ENCODE measurements at regions not wholly inside any gene's neighbourhood (a gene's known extent, or its start where the extent isn't known, plus 50 kb on each side); places are given as distances from the start of the nearest gene placed in this dataset.

DNA sequence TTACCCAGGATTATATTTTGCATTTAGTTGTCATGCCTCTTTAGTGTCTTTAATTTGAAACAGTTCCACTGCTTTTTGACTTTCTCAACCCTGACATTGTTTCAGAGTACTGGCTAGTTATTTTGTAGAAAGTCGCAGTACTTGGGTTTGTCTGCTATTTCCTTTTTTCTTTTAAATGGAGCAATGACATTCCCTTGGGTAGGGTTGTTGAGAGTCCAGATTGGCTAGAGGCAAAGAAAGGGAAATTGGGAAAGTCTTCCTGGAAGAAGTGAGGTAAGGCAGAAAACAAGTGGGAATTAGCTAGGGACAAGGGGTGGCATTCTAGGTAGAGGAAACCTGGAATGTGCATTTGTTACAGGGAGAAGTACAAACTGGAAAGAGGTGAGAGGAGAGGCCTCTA is 245.9 kb downstream of the EMP1 start:
- Histone ChIP-seq H3K79me2 (ENCODE audit: insufficient read depth, low read length) (no peaks in the 10 kb centered on the region), H3K27ac (ENCODE audit: low read depth, low read length, poor library complexity, severe bottlenecking) (no peak overlapping the region), H3K4me3 (ENCODE audit: low read depth, low read length, poor library complexity, severe bottlenecking) (no peak overlapping the region), H3K36me3 (ENCODE audit: insufficient read depth, low read length) (no peaks in the 10 kb centered on the region), H3K9ac (ENCODE audit: low read length) (no peak overlapping the region), H3K9me2 (ENCODE audit: low read depth, low read length) (no peaks in the 10 kb centered on the region), H3K4me2 (ENCODE audit: low read length) (no peak overlapping the region), H3K9me3 (ENCODE audit: low read length) (no peaks in the 10 kb centered on the region), H4K20me1 (ENCODE audit: insufficient read depth, low read length) (no peaks in the 10 kb centered on the region), H3F3A (ENCODE audit: insufficient read depth, low read length) (no peaks in the 10 kb centered on the region), H2AFZ (ENCODE audit: low read length) (no peak overlapping the region), H3K4me1 (ENCODE audit: insufficient read depth, low read length, severe bottlenecking) (no peaks in the 10 kb centered on the region), H3K27me3 (ENCODE audit: insufficient read depth, low read length) (no peaks in the 10 kb centered on the region)
- no peak for TF ChIP-seq EZH2 (IDR thresholded peaks at IDR 0.05; ENCODE audit: borderline replicate concordance, low read length)
- TF ChIP-seq, protein P1, sequence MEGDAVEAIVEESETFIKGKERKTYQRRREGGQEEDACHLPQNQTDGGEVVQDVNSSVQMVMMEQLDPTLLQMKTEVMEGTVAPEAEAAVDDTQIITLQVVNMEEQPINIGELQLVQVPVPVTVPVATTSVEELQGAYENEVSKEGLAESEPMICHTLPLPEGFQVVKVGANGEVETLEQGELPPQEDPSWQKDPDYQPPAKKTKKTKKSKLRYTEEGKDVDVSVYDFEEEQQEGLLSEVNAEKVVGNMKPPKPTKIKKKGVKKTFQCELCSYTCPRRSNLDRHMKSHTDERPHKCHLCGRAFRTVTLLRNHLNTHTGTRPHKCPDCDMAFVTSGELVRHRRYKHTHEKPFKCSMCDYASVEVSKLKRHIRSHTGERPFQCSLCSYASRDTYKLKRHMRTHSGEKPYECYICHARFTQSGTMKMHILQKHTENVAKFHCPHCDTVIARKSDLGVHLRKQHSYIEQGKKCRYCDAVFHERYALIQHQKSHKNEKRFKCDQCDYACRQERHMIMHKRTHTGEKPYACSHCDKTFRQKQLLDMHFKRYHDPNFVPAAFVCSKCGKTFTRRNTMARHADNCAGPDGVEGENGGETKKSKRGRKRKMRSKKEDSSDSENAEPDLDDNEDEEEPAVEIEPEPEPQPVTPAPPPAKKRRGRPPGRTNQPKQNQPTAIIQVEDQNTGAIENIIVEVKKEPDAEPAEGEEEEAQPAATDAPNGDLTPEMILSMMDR (IDR thresholded peaks at IDR 0.05; ENCODE audit: low read length): no peak

DNA sequence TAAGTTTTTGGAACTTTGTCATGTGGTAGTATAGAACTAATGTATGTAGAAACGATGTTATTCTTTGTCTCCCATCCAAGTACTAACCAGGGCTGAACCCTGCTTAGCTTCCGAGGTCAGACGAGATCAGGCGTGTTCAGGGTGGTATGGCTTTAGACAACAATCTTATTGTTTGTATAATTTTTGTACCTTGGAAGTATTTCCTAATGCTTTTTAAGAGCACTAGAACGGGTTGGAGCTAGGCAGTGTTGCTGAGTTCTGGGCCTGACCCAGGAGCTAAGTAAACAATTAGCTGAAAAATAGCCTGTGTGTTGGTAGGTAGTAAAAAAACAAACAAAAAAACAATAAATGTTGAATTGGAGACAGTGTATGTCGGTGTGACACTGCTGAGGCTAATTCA is 244.3 kb downstream of the EMP1 start:
- no peaks in the 10 kb centered on the region for H3F3A ChIP-seq (ENCODE audit: insufficient read depth, low read length)
- no peaks in the 10 kb centered on the region for H3K9me2 ChIP-seq (ENCODE audit: low read depth, low read length)
- H2AFZ ChIP-seq (ENCODE audit: low read length): no peak overlapping the region
- no peaks in the 10 kb centered on the region for H3K9me3 ChIP-seq (ENCODE audit: low read length)
- no peak overlapping the region for H3K27ac ChIP-seq (ENCODE audit: low read depth, low read length, poor library complexity, severe bottlenecking)
- H3K79me2 ChIP-seq (ENCODE audit: insufficient read depth, low read length): no peaks in the 10 kb centered on the region
- no peak for TF ChIP-seq EZH2 (IDR thresholded peaks at IDR 0.05; ENCODE audit: borderline replicate concordance, low read length)
- TF ChIP-seq, protein P1 (IDR thresholded peaks at IDR 0.05; ENCODE audit: low read length): no peak
- no peaks in the 10 kb centered on the region for H3K36me3 ChIP-seq (ENCODE audit: insufficient read depth, low read length)
- no peaks in the 10 kb centered on the region for H4K20me1 ChIP-seq (ENCODE audit: insufficient read depth, low read length)
- H3K4me1 ChIP-seq (ENCODE audit: insufficient read depth, low read length, severe bottlenecking): no peaks in the 10 kb centered on the region
- H3K4me3 ChIP-seq (ENCODE audit: low read depth, low read length, poor library complexity, severe bottlenecking): no peak overlapping the region
- H3K9ac ChIP-seq (ENCODE audit: low read length): no peak overlapping the region
- H3K4me2 ChIP-seq (ENCODE audit: low read length): no peak overlapping the region
- H3K27me3 ChIP-seq (ENCODE audit: insufficient read depth, low read length): no peaks in the 10 kb centered on the region

DNA sequence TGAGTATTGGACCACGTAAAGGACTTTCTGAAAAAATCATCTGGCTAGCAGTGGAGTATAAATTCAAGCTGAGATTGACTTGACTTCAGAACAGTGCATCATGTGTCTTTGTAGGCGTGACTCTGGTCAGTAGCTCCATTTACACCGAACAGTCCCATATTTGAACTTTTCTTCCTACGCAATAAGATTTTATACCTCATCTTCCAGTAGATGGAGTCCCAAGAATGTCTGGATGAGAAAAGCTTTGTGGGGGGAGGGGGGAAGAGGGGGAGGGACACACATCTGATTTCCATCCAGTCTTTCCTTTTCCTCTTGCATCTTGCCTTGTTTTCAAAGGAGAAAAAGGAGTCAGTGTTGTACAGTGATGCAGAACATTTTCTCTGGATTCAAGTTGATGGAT is 241.0 kb downstream of the EMP1 start:
- no peaks in the 10 kb centered on the region for H3K36me3 ChIP-seq (ENCODE audit: insufficient read depth, low read length)
- H3K27me3 ChIP-seq (ENCODE audit: insufficient read depth, low read length): no peaks in the 10 kb centered on the region
- H3K79me2 ChIP-seq (ENCODE audit: insufficient read depth, low read length): no peaks in the 10 kb centered on the region
- no peaks in the 10 kb centered on the region for H3K4me1 ChIP-seq (ENCODE audit: insufficient read depth, low read length, severe bottlenecking)
- H3K4me3 ChIP-seq (ENCODE audit: low read depth, low read length, poor library complexity, severe bottlenecking): no peak overlapping the region
- no peak for TF ChIP-seq EZH2 (IDR thresholded peaks at IDR 0.05; ENCODE audit: borderline replicate concordance, low read length)
- TF ChIP-seq, protein P1 (IDR thresholded peaks at IDR 0.05; ENCODE audit: low read length): no peak
- H3K9ac ChIP-seq (ENCODE audit: low read length): no peak overlapping the region
- H3K4me2 ChIP-seq (ENCODE audit: low read length): no peak overlapping the region
- H3F3A ChIP-seq (ENCODE audit: insufficient read depth, low read length): no peaks in the 10 kb centered on the region
- H3K27ac ChIP-seq (ENCODE audit: low read depth, low read length, poor library complexity, severe bottlenecking): no peak overlapping the region
- no peaks in the 10 kb centered on the region for H4K20me1 ChIP-seq (ENCODE audit: insufficient read depth, low read length)
- H3K9me3 ChIP-seq (ENCODE audit: low read length): no peaks in the 10 kb centered on the region
- no peaks in the 10 kb centered on the region for H3K9me2 ChIP-seq (ENCODE audit: low read depth, low read length)
- no peak overlapping the region for H2AFZ ChIP-seq (ENCODE audit: low read length)

Data from OCI-LY1 (cell line).